ENCODE measurements at regions not wholly inside any gene's neighbourhood (a gene's known extent, or its start where the extent isn't known, plus 50 kb on each side); places are given as distances from the start of the nearest gene placed in this dataset.

- TF ChIP-seq REST (IDR thresholded peaks at IDR 0.05; ENCODE audit: insufficient replicate concordance, low read depth), result no peak
- no peak for TF ChIP-seq CTCF (IDR thresholded peaks at IDR 0.05; ENCODE audit: insufficient read depth, low read length)
- TF ChIP-seq GABPA (IDR thresholded peaks at IDR 0.05; ENCODE audit: low read depth), result no peak
- TF ChIP-seq POLR2AphosphoS5 (IDR thresholded peaks at IDR 0.05; ENCODE audit: low read depth), result no peak
- no peak for TF ChIP-seq SPI1 (IDR thresholded peaks at IDR 0.05; ENCODE audit: borderline replicate concordance, low read depth)
- Histone ChIP-seq H3K27me3 (ENCODE audit: insufficient read depth, poor library complexity, severe bottlenecking) (peaks cover 3% of the 10 kb centered on the region), H3K4me3 (replicated peaks; ENCODE audit: insufficient read depth, low read length) (no peak overlapping the region), H3K27ac (replicated peaks) (no peak overlapping the region)
- no peak for DNase-seq (ENCODE audit: low read depth in 1 of 2, low spot score in 1 of 2)
These were observed 75.6 kb upstream of the KRAS start for GRCh38 chr12:25326326-25326725.

- peaks cover 3% of the 10 kb centered on the region for H3K27me3 ChIP-seq (ENCODE audit: insufficient read depth, poor library complexity, severe bottlenecking)
- no peak overlapping the region for H3K4me3 ChIP-seq (replicated peaks; ENCODE audit: insufficient read depth, low read length)
- TF ChIP-seq SPI1 (IDR thresholded peaks at IDR 0.05; ENCODE audit: borderline replicate concordance, low read depth), result no peak
- TF ChIP-seq POLR2AphosphoS5 (IDR thresholded peaks at IDR 0.05; ENCODE audit: low read depth), result no peak
- no peak for TF ChIP-seq REST (IDR thresholded peaks at IDR 0.05; ENCODE audit: insufficient replicate concordance, low read depth)
- TF ChIP-seq CTCF (IDR thresholded peaks at IDR 0.05; ENCODE audit: insufficient read depth, low read length), result no peak
- no peak for TF ChIP-seq GABPA (IDR thresholded peaks at IDR 0.05; ENCODE audit: low read depth)
- no peak for DNase-seq (ENCODE audit: low read depth in 1 of 2, low spot score in 1 of 2)
- no peak overlapping the region for H3K27ac ChIP-seq (replicated peaks)
These were observed 74.1 kb upstream of the KRAS start for GRCh38 chr12:25324861-25325260.

GRCh38 chr12:25323581-25323982 lies 72.9 kb upstream of the KRAS start:
- H3K27me3 ChIP-seq (ENCODE audit: insufficient read depth, poor library complexity, severe bottlenecking), result peaks cover 3% of the 10 kb centered on the region
- H3K4me3 ChIP-seq (replicated peaks; ENCODE audit: insufficient read depth, low read length), result no peak overlapping the region
- no peak for DNase-seq (ENCODE audit: low read depth in 1 of 2, low spot score in 1 of 2)
- no peak for TF ChIP-seq SPI1 (IDR thresholded peaks at IDR 0.05; ENCODE audit: borderline replicate concordance, low read depth)
- TF ChIP-seq GABPA (IDR thresholded peaks at IDR 0.05; ENCODE audit: low read depth), result no peak
- no peak for TF ChIP-seq CTCF (IDR thresholded peaks at IDR 0.05; ENCODE audit: insufficient read depth, low read length)
- no peak for TF ChIP-seq REST (IDR thresholded peaks at IDR 0.05; ENCODE audit: insufficient replicate concordance, low read depth)
- TF ChIP-seq POLR2AphosphoS5 (IDR thresholded peaks at IDR 0.05; ENCODE audit: low read depth), result no peak
- no peak overlapping the region for H3K27ac ChIP-seq (replicated peaks)

Measured in HL-60 (cell line).